Mesenchymal stem cell (in vitro differentiated cells and primary cell): ENCODE measurements at regions not wholly inside any gene's neighbourhood (a gene's known extent, or its start where the extent isn't known, plus 50 kb on each side); places are given as distances from the start of the nearest gene placed in this dataset.
"Not testable (repeated sequence)": the region's sequence is repeated elsewhere in the genome, so short reads cannot be mapped to it uniquely, and the experiment has no call there.

ENCODE experiments used
- DNase-seq: peaks from one replicate; pipeline ENCODE4 v3.0.0-alpha.2; 2013
- H2AFZ ChIP-seq: one replicate; pipeline ENCODE4 v1.6.1; 2013; ENCODE audit warnings: low read depth, mild to moderate bottlenecking, control low read depth, inconsistent platforms, low read length, moderate library complexity
- H2AK5ac ChIP-seq: 2 replicates; pipeline ENCODE4 v1.6.1; 2013; ENCODE audit warnings: low read length, moderate library complexity, mild to moderate bottlenecking, inconsistent platforms; ENCODE audit not compliant: severe bottlenecking
- H2BK120ac ChIP-seq: one replicate; pipeline ENCODE4 v1.6.1; 2013; ENCODE audit warnings: low read depth, mild to moderate bottlenecking, inconsistent platforms, low read length, moderate library complexity
- H2BK12ac ChIP-seq, 2 experiments: one replicate each; pipeline ENCODE4 v1.6.1; 2013; ENCODE audit warnings: inconsistent platforms in 2 of 2, low read length in 2 of 2, mild to moderate bottlenecking in 2 of 2, moderate library complexity in 2 of 2, control low read depth in 1 of 2
- H2BK15ac ChIP-seq: one replicate; pipeline ENCODE4 v1.6.1; 2013; ENCODE audit warnings: mild to moderate bottlenecking, low read depth, inconsistent platforms; ENCODE audit not compliant: poor library complexity, severe bottlenecking
- H2BK5ac ChIP-seq: 2 replicates; pipeline ENCODE4 v1.6.1; 2013; ENCODE audit warnings: low read depth, mild to moderate bottlenecking, low read length, control low read depth, inconsistent platforms; ENCODE audit not compliant: poor library complexity, severe bottlenecking
- H3K14ac ChIP-seq, 2 experiments: one replicate each; pipeline ENCODE4 v1.6.1; 2013; ENCODE audit warnings: inconsistent platforms in 2 of 2, low read length in 2 of 2, control low read depth in 1 of 2, mild to moderate bottlenecking in 1 of 2, moderate library complexity in 1 of 2
- H3K18ac ChIP-seq, 2 experiments: one replicate each; pipeline ENCODE4 v1.6.1; 2013; ENCODE audit warnings: inconsistent platforms in 2 of 2, low read length in 2 of 2, control low read depth in 1 of 2, low read depth in 1 of 2, mild to moderate bottlenecking in 1 of 2
- H3K23ac ChIP-seq, 2 experiments: one replicate each; pipeline ENCODE4 v1.6.1; 2013; ENCODE audit warnings: inconsistent platforms in 2 of 2, low read length in 2 of 2, mild to moderate bottlenecking in 2 of 2, moderate library complexity in 2 of 2, control low read depth in 1 of 2
- H3K27ac ChIP-seq: 2 replicates; pipeline ENCODE4 v1.5.1; 2013; ENCODE audit warnings: mild to moderate bottlenecking, moderate library complexity, low read length, control low read depth, inconsistent platforms; ENCODE audit not compliant: poor library complexity, severe bottlenecking
- H3K27me3 ChIP-seq, 2 experiments: 2 replicates each; pipeline versions ENCODE4 v1.6.1 to v1.7.0; 2013; ENCODE audit warnings: low read length in 2 of 2, mild to moderate bottlenecking in 2 of 2, moderate library complexity in 2 of 2, control low read depth in 1 of 2, inconsistent platforms in 1 of 2; ENCODE audit not compliant: control insufficient read depth in 1 of 2, insufficient read depth in 1 of 2
- H3K36me3 ChIP-seq, 2 experiments: 2 replicates each; pipeline versions ENCODE4 v1.6.1 to v1.7.0; 2013; ENCODE audit warnings: low read length in 2 of 2, control low read depth in 1 of 2, inconsistent platforms in 1 of 2, low read depth in 1 of 2, mild to moderate bottlenecking in 1 of 2; ENCODE audit not compliant: insufficient read depth in 2 of 2, control insufficient read depth in 1 of 2
- H3K4ac ChIP-seq, 2 experiments: one replicate each; pipeline ENCODE4 v1.6.1; 2013; ENCODE audit warnings: inconsistent platforms in 2 of 2, low read length in 2 of 2, mild to moderate bottlenecking in 2 of 2, moderate library complexity in 2 of 2, control low read depth in 1 of 2, low read depth in 1 of 2
- H3K4me1 ChIP-seq: 2 replicates; pipeline ENCODE4 v1.6.1; 2013; ENCODE audit warnings: low read depth, low read length, control low read depth; ENCODE audit not compliant: control insufficient read depth, insufficient read depth
- H3K4me2 ChIP-seq: 2 replicates; pipeline ENCODE4 v1.6.1; 2013; ENCODE audit warnings: low read length, mild to moderate bottlenecking, inconsistent platforms; ENCODE audit not compliant: poor library complexity, severe bottlenecking
- H3K4me3 ChIP-seq, 2 experiments: 2 replicates each; pipeline versions ENCODE4 v1.5.1 to v1.7.0; 2013; ENCODE audit warnings: low read length in 2 of 2, mild to moderate bottlenecking in 2 of 2, control low read depth in 1 of 2, low read depth in 1 of 2; ENCODE audit not compliant: insufficient read depth in 1 of 2
- H3K79me1 ChIP-seq: replicated peaks from 2 replicates; pipeline ENCODE4 v1.6.1; 2013; ENCODE audit warnings: mild to moderate bottlenecking, control low read depth, low read length, inconsistent platforms; ENCODE audit not compliant: poor library complexity, severe bottlenecking
- H3K9ac ChIP-seq: 2 replicates; pipeline ENCODE4 v1.7.0; 2013; ENCODE audit warnings: mild to moderate bottlenecking, low read length, moderate library complexity
- H3K9me3 ChIP-seq: 2 replicates; pipeline ENCODE4 v1.7.0; 2013; ENCODE audit warnings: mild to moderate bottlenecking, low read length; ENCODE audit not compliant: control insufficient read depth
- H4K8ac ChIP-seq: one replicate; pipeline ENCODE4 v1.6.1; 2013; ENCODE audit warnings: inconsistent platforms, mild to moderate bottlenecking, low read length, moderate library complexity
- H4K91ac ChIP-seq: one replicate; pipeline ENCODE4 v1.6.1; 2013; ENCODE audit warnings: mild to moderate bottlenecking, low read length, inconsistent platforms
- WGBS: methylation state at CpG from one replicate; pipeline ENCODE4 v1.1.7; 2013; ENCODE audit warnings: mixed read lengths; 5-methylcytosine and 5-hydroxymethylcytosine counted together

DNA sequence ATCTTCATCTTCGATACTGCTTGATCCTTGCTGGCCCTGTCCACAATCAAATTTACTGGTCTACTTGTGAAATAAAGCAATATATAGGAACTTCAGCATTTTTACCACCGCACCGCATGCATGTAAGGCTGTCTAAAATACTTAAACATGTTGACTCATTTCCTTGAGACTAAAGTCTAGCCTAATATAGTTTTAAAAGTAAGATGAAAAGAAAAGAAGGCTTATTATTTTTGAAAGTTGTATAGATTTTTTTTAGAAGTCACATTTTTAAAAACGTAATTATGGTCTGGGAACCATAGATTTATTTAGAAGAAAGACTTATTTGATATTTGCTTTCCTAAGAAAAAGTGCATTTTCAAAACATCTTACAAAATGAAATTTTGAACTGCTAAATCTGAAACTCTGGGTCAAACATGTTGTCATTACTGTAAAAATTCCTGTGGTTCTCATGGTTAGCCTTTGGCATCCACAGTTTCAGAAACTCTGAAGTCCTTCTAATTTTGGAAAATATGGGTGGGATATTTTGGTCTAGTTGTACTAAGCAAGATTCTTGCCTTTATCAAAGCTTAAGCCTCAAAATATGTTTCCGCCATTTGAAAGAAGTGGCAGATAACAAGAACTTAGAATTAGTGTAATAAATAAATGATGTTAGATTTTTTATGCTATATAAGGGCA is 423.5 kb upstream of the CTSO start:
- H3K79me1 ChIP-seq: no peaks in the 10 kb centered on the region
- H3K9me3 ChIP-seq: no peaks in the 10 kb centered on the region
- H2BK12ac ChIP-seq: no peak overlapping the region
- no peak overlapping the region for H2BK5ac ChIP-seq
- no peak overlapping the region for H3K23ac ChIP-seq
- H3K14ac ChIP-seq: no peak overlapping the region
- H3K36me3 ChIP-seq: no peaks in the 10 kb centered on the region
- WGBS: 33% methylated on average over 1 of the region's 5 CpGs
- peak; percentile 65 for DNase-seq
- no peak overlapping the region for H3K4me3 ChIP-seq
- H4K8ac ChIP-seq: no peak overlapping the region
- H3K4me2 ChIP-seq: no peak overlapping the region
- H3K4ac ChIP-seq: no peak overlapping the region
- no peak overlapping the region for H2BK120ac ChIP-seq
- H3K27ac ChIP-seq: peak overlapping the region; percentile 82
- no peak overlapping the region for H2AK5ac ChIP-seq
- no peaks in the 10 kb centered on the region for H3K27me3 ChIP-seq
- no peak overlapping the region for H2BK15ac ChIP-seq
- H3K18ac ChIP-seq: no peak overlapping the region
- no peak overlapping the region for H3K9ac ChIP-seq
- no peak overlapping the region for H2AFZ ChIP-seq
- H3K4me1 ChIP-seq: no peaks in the 10 kb centered on the region
- no peak overlapping the region for H4K91ac ChIP-seq

DNA sequence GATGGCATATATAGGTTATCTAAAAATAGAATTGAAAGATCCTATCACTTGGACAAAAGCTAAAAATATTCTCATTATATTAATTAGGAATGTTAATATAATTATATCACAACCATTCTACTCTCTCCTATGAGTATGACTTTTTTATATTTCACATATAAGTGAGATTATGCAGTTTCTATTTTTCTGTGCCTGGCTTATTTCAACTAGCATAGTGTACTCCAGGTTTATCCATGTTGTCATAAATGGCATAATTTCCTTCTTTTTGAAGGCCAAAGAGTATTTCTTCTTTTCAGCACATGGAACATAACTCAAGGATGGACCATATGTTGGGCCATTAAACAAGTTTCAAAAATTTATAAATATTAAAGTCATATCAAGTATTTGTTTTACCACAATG is 421.2 kb upstream of the CTSO start:
- H3K9ac ChIP-seq: no peak overlapping the region
- H2AK5ac ChIP-seq: no peak overlapping the region
- no peak overlapping the region for H3K14ac ChIP-seq
- no peaks in the 10 kb centered on the region for H3K79me1 ChIP-seq
- DNase-seq: no peak
- no peaks in the 10 kb centered on the region for H3K9me3 ChIP-seq
- H2BK120ac ChIP-seq: no peak overlapping the region
- H3K36me3 ChIP-seq: no peaks in the 10 kb centered on the region
- no peak overlapping the region for H2AFZ ChIP-seq
- no peak overlapping the region for H3K4me3 ChIP-seq
- no peak overlapping the region for H3K27ac ChIP-seq
- no peak overlapping the region for H2BK5ac ChIP-seq
- H3K18ac ChIP-seq: no peak overlapping the region
- no peak overlapping the region for H3K23ac ChIP-seq
- H3K4ac ChIP-seq: no peak overlapping the region
- H2BK15ac ChIP-seq: no peak overlapping the region
- no peak overlapping the region for H4K8ac ChIP-seq
- H3K4me2 ChIP-seq: no peak overlapping the region
- H4K91ac ChIP-seq: no peak overlapping the region
- H3K27me3 ChIP-seq: no peaks in the 10 kb centered on the region
- H2BK12ac ChIP-seq: no peak overlapping the region
- no peaks in the 10 kb centered on the region for H3K4me1 ChIP-seq

DNA sequence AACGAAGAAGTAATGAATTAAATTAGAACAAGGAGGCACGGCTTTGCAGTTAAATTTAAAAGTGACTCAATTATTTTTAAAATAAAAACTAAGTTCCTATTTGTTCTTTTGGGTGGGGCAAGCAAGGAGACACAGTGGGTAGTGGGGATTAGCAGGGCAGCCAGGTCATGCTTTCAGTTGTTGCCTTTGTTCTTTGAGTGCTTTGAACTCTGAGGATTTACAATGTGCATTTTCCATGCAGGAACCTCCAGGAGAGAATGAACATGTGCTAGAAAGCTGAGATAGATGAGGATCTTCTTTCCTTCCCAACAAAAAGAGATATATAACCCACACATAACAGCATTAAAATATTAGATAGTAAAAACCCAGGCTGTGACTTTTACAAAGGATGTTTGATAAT is 420.4 kb upstream of the CTSO start:
- Histone ChIP-seq H3K27me3 (no peaks in the 10 kb centered on the region), H3K14ac (no peak overlapping the region), H2AFZ (no peak overlapping the region), H4K8ac (no peak overlapping the region), H3K4me1 (no peaks in the 10 kb centered on the region), H3K27ac (no peak overlapping the region), H2BK5ac (no peak overlapping the region), H3K23ac (no peak overlapping the region), H3K4me2 (no peak overlapping the region), H3K4ac (no peak overlapping the region), H2BK120ac (no peak overlapping the region), H3K79me1 (no peaks in the 10 kb centered on the region), H3K36me3 (no peaks in the 10 kb centered on the region), H2AK5ac (no peak overlapping the region), H3K9me3 (no peaks in the 10 kb centered on the region), H3K18ac (no peak overlapping the region), H2BK12ac (no peak overlapping the region), H4K91ac (no peak overlapping the region), H2BK15ac (no peak overlapping the region), H3K4me3 (no peak overlapping the region), H3K9ac (no peak overlapping the region)
- no peak for DNase-seq
- WGBS: no CpG with 5 or more reads among the region's 2 CpGs

DNA sequence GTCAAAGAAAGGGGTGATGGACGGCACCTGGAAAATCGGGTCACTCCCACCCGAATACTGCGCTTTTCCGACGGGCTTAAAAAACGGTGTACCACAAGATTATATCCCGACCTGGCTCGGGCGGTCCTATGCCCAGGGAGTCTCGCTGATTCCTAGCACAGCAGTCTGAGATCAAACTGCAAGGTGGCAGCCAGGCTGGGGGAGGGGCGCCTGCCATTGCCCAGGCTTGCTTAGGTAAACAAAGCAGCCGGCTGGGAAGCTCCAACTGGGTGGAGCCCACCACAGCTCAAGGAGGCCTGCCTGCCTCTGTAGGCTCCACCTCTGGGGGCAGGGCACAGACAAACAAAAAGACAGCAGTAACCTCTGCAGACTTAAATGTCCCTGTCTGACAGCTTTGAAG is 413.8 kb upstream of the CTSO start:
- 83% methylated on average over 12 of the region's 13 CpGs for WGBS
- H4K91ac ChIP-seq, H3K23ac ChIP-seq: not testable (repeated sequence)

More for the DNA sequence above, 413.8 kb upstream of the CTSO start:
- not testable (repeated sequence) for H3K27me3 ChIP-seq, H3K4ac ChIP-seq, H2BK15ac ChIP-seq, H3K36me3 ChIP-seq, H3K79me1 ChIP-seq, H3K27ac ChIP-seq, H2BK12ac ChIP-seq, DNase-seq, H3K14ac ChIP-seq, H3K9ac ChIP-seq, H2AFZ ChIP-seq, H3K4me2 ChIP-seq, H3K4me3 ChIP-seq, H4K8ac ChIP-seq, H3K4me1 ChIP-seq, H2BK5ac ChIP-seq, H3K9me3 ChIP-seq, H2AK5ac ChIP-seq, H3K18ac ChIP-seq, H2BK120ac ChIP-seq
